DMS53 (cell line): ENCODE measurements at regions not wholly inside any gene's neighbourhood (a gene's known extent, or its start where the extent isn't known, plus 50 kb on each side); places are given as distances from the start of the nearest gene placed in this dataset.
A peak's percentile ranks its signal among the peaks of the same experiment; 100 is the strongest.
"Not testable (repeated sequence)": the region's sequence is repeated elsewhere in the genome, so short reads cannot be mapped to it uniquely, and the experiment has no call there.

Experiments
- DNase-seq: peaks from one replicate; lab custom pipeline; 2025; lab: John Stamatoyannopoulos, UW

DNA sequence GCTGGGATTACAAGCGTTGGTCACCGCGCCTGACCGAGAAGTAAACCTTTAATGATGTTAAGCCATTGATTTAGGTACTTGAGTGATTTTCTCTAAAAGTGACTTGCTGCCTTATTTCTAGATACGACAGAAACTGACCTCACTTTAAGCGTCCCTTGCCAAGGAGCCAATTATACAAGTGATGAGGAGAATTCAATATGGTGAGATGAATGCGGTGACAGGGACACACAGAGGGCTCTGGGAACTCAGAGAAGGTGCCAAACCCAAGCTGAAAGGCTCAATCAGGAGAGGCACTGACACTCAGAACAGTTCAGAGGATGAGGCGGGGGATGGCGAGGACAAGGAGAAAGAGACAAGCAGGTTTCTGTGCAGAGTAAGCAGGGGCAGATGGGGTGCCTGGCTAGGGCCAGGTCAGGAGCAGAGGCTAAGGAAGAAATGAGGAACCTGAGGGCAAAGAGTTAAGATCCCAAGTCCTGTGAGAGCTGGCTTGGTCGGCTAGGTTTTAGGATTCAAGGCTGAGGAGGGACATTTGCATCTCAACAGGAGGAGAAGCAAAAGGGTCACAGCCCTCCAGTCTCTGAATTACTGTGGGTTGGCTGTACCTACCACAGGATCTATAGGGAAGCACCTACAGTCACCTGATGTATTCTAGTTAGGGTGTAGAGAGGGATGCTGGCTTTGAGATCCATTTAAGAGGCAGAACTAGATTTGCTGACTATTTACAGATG, 83.2 kb upstream of the USP24 start:
- no peak for DNase-seq

- DNase-seq: not testable (repeated sequence)
Observed at GRCh38 chr1:55296247-55296646, 81.1 kb upstream of the USP24 start.

GRCh38 chr1:55289614-55290013, 74.5 kb upstream of the USP24 start:
- no peak for DNase-seq

- no peak for DNase-seq
Observed at GRCh38 chr1:55289042-55289441, 73.9 kb upstream of the USP24 start.

GRCh38 chr1:55288245-55288644, 73.1 kb upstream of the USP24 start:
- no peak for DNase-seq

DNA sequence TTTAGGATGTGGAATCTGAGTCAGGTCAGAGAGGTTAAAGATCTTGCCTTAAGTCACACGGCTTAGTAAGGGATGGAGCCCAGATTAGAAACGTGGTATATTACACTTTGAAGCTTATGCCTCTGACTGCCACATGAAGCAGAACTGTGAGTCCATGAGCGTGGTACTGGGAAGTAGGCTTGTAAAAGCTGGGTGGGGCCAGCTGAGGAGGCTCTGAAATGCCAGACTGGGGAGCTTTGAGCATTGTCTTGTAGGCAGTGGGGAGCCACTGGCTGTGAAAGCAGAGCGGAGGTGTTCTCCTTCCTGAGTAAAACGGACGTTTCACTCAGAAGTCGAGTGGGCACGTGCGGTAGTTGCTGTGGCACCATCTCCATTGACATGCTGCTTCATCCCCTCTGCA, 72.6 kb upstream of the USP24 start:
- DNase-seq: no peak

GRCh38 chr1:55286856-55287602, 71.9 kb upstream of the USP24 start:
- no peak for DNase-seq

DNA sequence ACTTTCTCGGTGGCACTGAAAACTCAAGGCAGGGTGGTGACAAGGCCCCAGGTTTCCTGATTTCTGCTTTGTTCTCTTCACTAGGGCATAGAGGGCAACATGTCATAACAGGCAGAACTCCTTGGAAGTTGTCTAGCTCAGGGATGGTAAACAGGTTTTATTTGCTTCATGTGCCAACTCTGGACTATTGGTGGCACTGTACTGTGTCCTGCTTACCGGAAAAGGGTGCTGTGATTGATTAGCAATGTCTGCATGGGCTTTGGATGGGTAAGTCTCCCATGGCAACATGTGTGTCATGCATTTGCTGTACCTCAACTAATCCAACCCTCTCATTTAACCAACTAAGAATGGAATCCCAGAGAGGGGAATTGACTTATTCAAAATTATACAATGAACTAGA, 70.7 kb upstream of the USP24 start:
- DNase-seq: peak; percentile 54

- peak; percentile 83 for DNase-seq
Observed at GRCh38 chr1:55284856-55285255, 69.7 kb upstream of the USP24 start.

- no peak for DNase-seq
Observed at GRCh38 chr1:55282058-55282457, 66.9 kb upstream of the USP24 start.

DNA sequence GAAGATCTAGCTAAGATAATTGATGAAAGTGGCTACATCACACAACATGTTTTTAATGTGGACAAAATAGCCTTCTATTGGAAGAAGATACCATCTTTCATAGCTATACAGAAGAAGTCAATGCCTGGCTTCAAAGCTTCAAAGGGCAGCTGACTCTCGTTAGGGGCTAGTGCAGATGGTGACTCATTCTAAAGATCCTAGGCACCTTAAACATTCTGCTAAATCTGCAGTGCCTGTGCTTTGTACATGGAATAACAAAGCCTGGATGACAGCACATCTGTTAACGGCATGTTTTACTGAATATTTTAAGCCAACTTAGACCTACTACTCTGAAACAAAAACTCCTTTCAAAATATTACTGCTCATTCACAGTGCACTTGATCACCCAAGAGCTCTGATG, 65.6 kb upstream of the USP24 start:
- peak; percentile 32 for DNase-seq

GRCh38 chr1:55279627-55280026, 64.5 kb upstream of the USP24 start:
- DNase-seq: no peak

DNA sequence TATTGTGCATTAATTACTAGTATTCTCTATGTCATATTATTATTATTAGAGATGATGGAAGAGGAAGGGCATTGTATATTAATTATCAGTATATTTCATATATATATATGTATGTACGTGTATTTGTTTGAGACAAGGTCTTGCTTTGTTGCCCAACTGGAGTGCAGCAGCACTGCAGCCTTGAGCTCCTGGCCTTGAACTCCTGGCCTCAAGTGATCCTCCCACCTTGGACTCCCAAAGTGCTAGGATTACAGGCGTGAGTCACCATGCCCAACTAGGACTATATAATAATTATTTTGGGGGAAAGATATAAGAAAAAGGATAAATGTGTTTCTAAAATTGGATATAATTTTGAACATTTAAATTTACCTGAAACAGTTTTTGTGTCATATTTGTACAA, 63.2 kb upstream of the USP24 start:
- DNase-seq: no peak

- peak; percentile 92 for DNase-seq
Observed at GRCh38 chr1:55277377-55278130, 62.4 kb upstream of the USP24 start.

DNA sequence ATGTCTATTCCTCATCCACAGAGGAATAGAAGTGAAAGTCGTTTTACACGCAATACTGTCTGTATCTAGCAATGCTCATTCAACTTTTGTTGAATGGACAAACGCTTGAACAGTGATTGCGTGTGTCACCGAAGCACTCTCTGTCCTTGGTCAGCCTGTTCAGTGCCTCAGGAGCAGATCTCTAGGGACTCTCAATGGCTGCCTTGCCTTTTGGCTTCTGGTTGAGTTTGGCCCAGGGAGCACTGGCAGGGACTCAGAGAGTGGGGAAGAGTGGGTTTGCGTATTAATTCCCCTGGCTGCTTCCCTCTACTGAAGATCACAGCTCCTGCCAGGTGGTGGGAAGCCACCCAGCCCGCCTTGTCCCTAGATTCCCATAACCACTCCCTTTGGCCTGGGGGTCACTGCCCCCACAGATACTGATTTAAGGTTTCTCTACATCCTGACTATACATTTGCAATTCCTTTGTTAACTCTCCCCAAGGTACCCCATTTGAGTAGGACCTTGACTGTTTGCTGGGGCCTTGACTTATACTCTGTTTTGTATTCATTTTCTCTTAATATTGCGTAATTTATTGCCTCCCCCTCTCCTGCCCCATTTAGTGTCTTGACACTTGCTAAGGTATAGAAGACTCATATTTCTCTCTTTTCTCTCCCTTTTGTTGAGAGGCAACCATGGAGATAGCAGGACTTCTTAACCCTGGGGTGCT, 61.7 kb upstream of the USP24 start:
- DNase-seq: no peak

- no peak for DNase-seq
Observed at GRCh38 chr1:55275941-55276341, 60.8 kb upstream of the USP24 start.

DNA sequence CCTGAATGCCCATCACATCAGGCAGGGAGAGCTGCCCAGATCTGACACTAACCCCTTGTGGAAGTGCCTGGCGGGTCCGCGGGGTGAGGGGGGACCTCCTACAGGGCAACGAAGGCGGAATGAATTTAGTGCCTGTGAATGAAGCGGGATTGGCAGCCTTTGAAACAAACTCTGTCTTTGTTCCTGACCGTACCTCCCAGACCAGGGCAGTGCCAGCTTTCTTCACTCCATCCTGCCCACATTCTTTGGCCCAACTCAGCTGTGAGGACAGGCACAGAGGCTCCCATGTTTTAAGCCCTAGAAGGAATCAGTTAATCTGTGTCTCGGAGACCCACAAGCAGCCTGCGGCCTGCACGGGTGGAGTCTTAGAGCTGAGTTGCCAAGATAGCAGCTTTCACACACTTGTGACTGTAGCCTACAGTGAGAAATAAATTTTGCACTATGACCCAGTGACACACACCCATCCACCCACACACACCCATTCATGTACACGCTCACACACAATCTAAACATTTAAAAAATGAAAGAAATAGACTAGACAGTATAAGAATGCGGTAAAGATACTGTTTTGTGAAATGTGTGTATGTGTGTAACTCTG, 60.1 kb upstream of the USP24 start:
- no peak for DNase-seq

GRCh38 chr1:55272994-55273393, 57.8 kb upstream of the USP24 start:
- DNase-seq: no peak
